ENCODE measurements at regions not wholly inside any gene's neighbourhood (a gene's known extent, or its start where the extent isn't known, plus 50 kb on each side); places are given as distances from the start of the nearest gene placed in this dataset.
A peak's percentile ranks its signal among the peaks of the same experiment; 100 is the strongest.
"Not testable (repeated sequence)": the region's sequence is repeated elsewhere in the genome, so short reads cannot be mapped to it uniquely, and the experiment has no call there.

- FAIRE-seq (no peak), ATAC-seq (no peak), DNase-seq (ENCODE audit: low read depth in 1 of 2, low spot score in 1 of 2) (no peak)
- Histone ChIP-seq H3K4me3 (no peak overlapping the region), H3K4me2 (no peak overlapping the region), H3K4me1 (no peaks in the 10 kb centered on the region), H3K9me3 (no peaks in the 10 kb centered on the region), H3K27ac (no peak overlapping the region)
- WGBS (ENCODE audit: missing lambda C conversion rate) = 59% methylated on average over 3 of the region's 3 CpGs
- ChIA-PET POLR2A (no interaction called here), CTCF (no interaction called here)
- TF ChIP-seq JUNB (IDR thresholded peaks at IDR 0.05) = no peak
- TF ChIP-seq CTCF (IDR thresholded peaks at IDR 0.05) = no peak
- TF ChIP-seq RNF2 (IDR thresholded peaks at IDR 0.05; ENCODE audit: borderline replicate concordance, low read depth) = no peak
Observed at GRCh38 chr13:70218618-70219017, 110.4 kb upstream of the KLHL1 start.

- DNase-seq (ENCODE audit: low read depth in 1 of 2, low spot score in 1 of 2); CTCF ChIA-PET; H3K27ac ChIP-seq; H3K9me3 ChIP-seq; H3K4me3 ChIP-seq; FAIRE-seq; H3K4me1 ChIP-seq; ATAC-seq; POLR2A ChIA-PET; H3K4me2 ChIP-seq: not testable (repeated sequence)
- WGBS (ENCODE audit: missing lambda C conversion rate) = 36% methylated on average over 10 of the region's 11 CpGs
Observed at GRCh38 chr13:70208968-70209367, 100.7 kb upstream of the KLHL1 start.

DNA sequence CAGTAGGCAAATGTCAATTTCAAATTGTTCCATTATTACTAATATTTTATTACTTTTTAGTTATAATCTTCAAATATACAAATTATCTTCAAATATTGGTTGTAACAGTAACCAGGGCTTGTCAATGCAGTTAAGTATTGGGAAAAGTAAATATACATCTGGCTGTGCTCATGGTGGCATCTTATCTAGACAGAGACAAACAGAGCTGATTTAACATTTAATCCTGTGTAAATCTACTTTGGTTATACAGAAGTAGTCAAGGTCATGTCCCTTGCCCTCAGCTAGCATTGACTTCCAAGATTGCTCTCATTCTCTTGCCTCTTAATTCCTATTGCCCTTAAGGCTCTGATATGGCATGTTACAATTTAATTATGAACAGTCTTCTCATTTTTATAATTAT lies 98.4 kb upstream of the KLHL1 start:
- FAIRE-seq (no peak), ATAC-seq (no peak), DNase-seq (ENCODE audit: low read depth in 1 of 2, low spot score in 1 of 2) (no peak)
- no peak overlapping the region for H3K4me3 ChIP-seq
- TF ChIP-seq CEBPB (IDR thresholded peaks at IDR 0.05) (no peak), PBX3 (IDR thresholded peaks at IDR 0.05) (no peak), ZC3H11A (IDR thresholded peaks at IDR 0.05) (no peak), RCOR1 (IDR thresholded peaks at IDR 0.05; ENCODE audit: low read depth, low read length) (no peak), FOSB (CRISPR knock-in tag; IDR thresholded peaks at IDR 0.05) (no peak)
- no peaks in the 10 kb centered on the region for H3K9me3 ChIP-seq
- no peak overlapping the region for H3K27ac ChIP-seq
- ChIA-PET CTCF (no interaction called here), POLR2A (no interaction called here)
- no peaks in the 10 kb centered on the region for H3K4me1 ChIP-seq
- no peak overlapping the region for H3K4me2 ChIP-seq

DNA sequence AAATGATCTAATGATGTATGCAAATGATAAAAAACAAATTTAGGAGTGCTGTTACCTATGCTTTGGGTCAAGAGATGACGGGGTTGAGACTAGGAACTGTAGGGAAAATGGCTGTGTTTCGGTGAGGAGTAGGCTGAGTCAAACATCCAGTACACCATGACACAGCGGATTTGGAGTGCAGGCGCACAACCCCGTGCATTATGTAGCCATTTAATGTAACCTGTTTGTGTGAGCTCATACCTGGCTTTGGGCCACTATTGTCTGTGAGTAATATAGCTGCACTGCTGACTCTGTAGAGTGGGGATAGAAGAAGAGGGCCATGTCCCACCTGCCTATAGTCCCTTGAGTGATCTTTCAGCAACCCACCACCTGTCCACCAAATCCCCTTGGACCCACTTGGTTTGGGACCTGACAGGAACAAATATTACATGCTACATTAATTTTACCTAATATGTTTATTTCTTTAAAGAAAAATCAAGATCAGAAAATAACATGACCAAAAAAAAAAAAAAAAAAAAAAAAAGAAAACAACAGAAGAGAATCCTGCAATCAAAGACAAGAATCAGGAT lies 95.5 kb upstream of the KLHL1 start:
- FAIRE-seq (no peak), DNase-seq (ENCODE audit: low read depth in 1 of 2, low spot score in 1 of 2) (peak in 1 of 2 experiments; percentile 12), ATAC-seq (no peak)
- CTCF ChIA-PET = no interaction called here
- Histone ChIP-seq H3K4me2 (no peak overlapping the region), H3K9me3 (no peaks in the 10 kb centered on the region), H3K27ac (no peak overlapping the region), H3K4me1 (no peaks in the 10 kb centered on the region), H3K4me3 (no peak overlapping the region)
- POLR2A ChIA-PET = no interaction called here
- 47% methylated on average over 5 of the region's 5 CpGs for WGBS (ENCODE audit: missing lambda C conversion rate)
- no peak for TF ChIP-seq ESRRA (IDR thresholded peaks at IDR 0.05; ENCODE audit: borderline replicate concordance, low read length)
- no peak for TF ChIP-seq PHF8 (IDR thresholded peaks at IDR 0.05; ENCODE audit: borderline replicate concordance, low read depth)
- no peak for TF ChIP-seq MYC (IDR thresholded peaks at IDR 0.05; ENCODE audit: borderline replicate concordance, low read length)
- TF ChIP-seq CHD2 (IDR thresholded peaks at IDR 0.05; ENCODE audit: low read length, partially characterized antibody) = no peak
- TF ChIP-seq, protein P1, sequence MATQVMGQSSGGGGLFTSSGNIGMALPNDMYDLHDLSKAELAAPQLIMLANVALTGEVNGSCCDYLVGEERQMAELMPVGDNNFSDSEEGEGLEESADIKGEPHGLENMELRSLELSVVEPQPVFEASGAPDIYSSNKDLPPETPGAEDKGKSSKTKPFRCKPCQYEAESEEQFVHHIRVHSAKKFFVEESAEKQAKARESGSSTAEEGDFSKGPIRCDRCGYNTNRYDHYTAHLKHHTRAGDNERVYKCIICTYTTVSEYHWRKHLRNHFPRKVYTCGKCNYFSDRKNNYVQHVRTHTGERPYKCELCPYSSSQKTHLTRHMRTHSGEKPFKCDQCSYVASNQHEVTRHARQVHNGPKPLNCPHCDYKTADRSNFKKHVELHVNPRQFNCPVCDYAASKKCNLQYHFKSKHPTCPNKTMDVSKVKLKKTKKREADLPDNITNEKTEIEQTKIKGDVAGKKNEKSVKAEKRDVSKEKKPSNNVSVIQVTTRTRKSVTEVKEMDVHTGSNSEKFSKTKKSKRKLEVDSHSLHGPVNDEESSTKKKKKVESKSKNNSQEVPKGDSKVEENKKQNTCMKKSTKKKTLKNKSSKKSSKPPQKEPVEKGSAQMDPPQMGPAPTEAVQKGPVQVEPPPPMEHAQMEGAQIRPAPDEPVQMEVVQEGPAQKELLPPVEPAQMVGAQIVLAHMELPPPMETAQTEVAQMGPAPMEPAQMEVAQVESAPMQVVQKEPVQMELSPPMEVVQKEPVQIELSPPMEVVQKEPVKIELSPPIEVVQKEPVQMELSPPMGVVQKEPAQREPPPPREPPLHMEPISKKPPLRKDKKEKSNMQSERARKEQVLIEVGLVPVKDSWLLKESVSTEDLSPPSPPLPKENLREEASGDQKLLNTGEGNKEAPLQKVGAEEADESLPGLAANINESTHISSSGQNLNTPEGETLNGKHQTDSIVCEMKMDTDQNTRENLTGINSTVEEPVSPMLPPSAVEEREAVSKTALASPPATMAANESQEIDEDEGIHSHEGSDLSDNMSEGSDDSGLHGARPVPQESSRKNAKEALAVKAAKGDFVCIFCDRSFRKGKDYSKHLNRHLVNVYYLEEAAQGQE (IDR thresholded peaks at IDR 0.05) = no peak
- no peak for TF ChIP-seq JUNB (IDR thresholded peaks at IDR 0.05)
- TF ChIP-seq, protein P2, sequence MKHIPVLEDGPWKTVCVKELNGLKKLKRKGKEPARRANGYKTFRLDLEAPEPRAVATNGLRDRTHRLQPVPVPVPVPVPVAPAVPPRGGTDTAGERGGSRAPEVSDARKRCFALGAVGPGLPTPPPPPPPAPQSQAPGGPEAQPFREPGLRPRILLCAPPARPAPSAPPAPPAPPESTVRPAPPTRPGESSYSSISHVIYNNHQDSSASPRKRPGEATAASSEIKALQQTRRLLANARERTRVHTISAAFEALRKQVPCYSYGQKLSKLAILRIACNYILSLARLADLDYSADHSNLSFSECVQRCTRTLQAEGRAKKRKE (CRISPR knock-in tag; IDR thresholded peaks at IDR 0.05; ENCODE audit: low read depth) = no peak
- no peak for TF ChIP-seq NPAS2 (CRISPR knock-in tag; IDR thresholded peaks at IDR 0.05; ENCODE audit: borderline replicate concordance)
- TF ChIP-seq, protein P3, sequence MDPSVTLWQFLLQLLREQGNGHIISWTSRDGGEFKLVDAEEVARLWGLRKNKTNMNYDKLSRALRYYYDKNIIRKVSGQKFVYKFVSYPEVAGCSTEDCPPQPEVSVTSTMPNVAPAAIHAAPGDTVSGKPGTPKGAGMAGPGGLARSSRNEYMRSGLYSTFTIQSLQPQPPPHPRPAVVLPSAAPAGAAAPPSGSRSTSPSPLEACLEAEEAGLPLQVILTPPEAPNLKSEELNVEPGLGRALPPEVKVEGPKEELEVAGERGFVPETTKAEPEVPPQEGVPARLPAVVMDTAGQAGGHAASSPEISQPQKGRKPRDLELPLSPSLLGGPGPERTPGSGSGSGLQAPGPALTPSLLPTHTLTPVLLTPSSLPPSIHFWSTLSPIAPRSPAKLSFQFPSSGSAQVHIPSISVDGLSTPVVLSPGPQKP (IDR thresholded peaks at IDR 0.05; ENCODE audit: low read depth, low read length) = no peak
- no peak for TF ChIP-seq USF2 (IDR thresholded peaks at IDR 0.05)
- TF ChIP-seq TP53 (CRISPR knock-in tag; IDR thresholded peaks at IDR 0.05) = no peak
- TF ChIP-seq MAZ (IDR thresholded peaks at IDR 0.05; ENCODE audit: borderline replicate concordance, low read depth, low read length) = no peak
- no peak for TF ChIP-seq POLR2A (IDR thresholded peaks at IDR 0.05; ENCODE audit: low read length)
- no peak for TF ChIP-seq HOXB5 (CRISPR knock-in tag; IDR thresholded peaks at IDR 0.05)
